SK-N-SH treated with all-trans-retinoic acid at 6 μM for 48 hours (cell line): ENCODE measurements at regions not wholly inside any gene's neighbourhood (a gene's known extent, or its start where the extent isn't known, plus 50 kb on each side); places are given as distances from the start of the nearest gene placed in this dataset.

Source experiments
- ATAC-seq: fragments of 200-7000 bp; cut with Tn5 transposase; 3 replicates; pipeline ENCODE4 v1.9.1; 2020; ENCODE audit warnings: mild to moderate bottlenecking, moderate library complexity
- ARNTL ChIP-seq: fragments of 450-650 bp; formaldehyde crosslinking; IDR thresholded peaks from 2 replicates; pipeline ENCODE4 v1.5.0; 2020; ENCODE audit warnings: low read depth, mild to moderate bottlenecking, moderate library complexity, borderline replicate concordance
- BACH2 ChIP-seq: fragments of 250-450 bp; sonication (Bioruptor Pico); IDR thresholded peaks from 2 replicates; pipeline ENCODE4 v1.9.0; 2021; ENCODE audit warnings: mild to moderate bottlenecking, borderline replicate concordance
- CREB5 ChIP-seq: fragments of 250-450 bp; sonication (Bioruptor Pico); IDR thresholded peaks from 2 replicates; pipeline ENCODE4 v1.5.1; 2020; ENCODE audit warnings: low read depth, mild to moderate bottlenecking, moderate library complexity
- CSDC2 ChIP-seq: fragments of 250-450 bp; sonication (Bioruptor Pico); IDR thresholded peaks from 2 replicates; pipeline ENCODE4 v1.5.0; 2020; ENCODE audit warnings: mild to moderate bottlenecking, moderate library complexity
- ESRRG ChIP-seq: fragments of 250-450 bp; sonication (Bioruptor Pico); IDR thresholded peaks from 2 replicates; pipeline ENCODE4 v1.6.1; 2021; ENCODE audit warnings: mild to moderate bottlenecking
- GLIS3 ChIP-seq: fragments of 250-450 bp; sonication (Bioruptor Pico); IDR thresholded peaks from 2 replicates; pipeline ENCODE4 v1.5.0; 2020; ENCODE audit warnings: mild to moderate bottlenecking, moderate library complexity
- ISL1 ChIP-seq: fragments of 250-450 bp; sonication (Bioruptor Pico); IDR thresholded peaks from 2 replicates; pipeline ENCODE4 v2.1.2; 2022; ENCODE audit warnings: mild to moderate bottlenecking, moderate library complexity
- OSR1 ChIP-seq: fragments of 250-450 bp; sonication (Bioruptor Pico); IDR thresholded peaks from 2 replicates; pipeline ENCODE4 v1.8.0; 2022; ENCODE audit warnings: moderate library complexity, mild to moderate bottlenecking, inconsistent platforms
- PATZ1 ChIP-seq: fragments of 250-450 bp; sonication (Bioruptor Pico); IDR thresholded peaks from 2 replicates; pipeline ENCODE4 v1.8.0; 2020; ENCODE audit warnings: mild to moderate bottlenecking, moderate library complexity, borderline replicate concordance
- POU6F1 ChIP-seq: fragments of 250-450 bp; sonication (Bioruptor Pico); IDR thresholded peaks from 2 replicates; pipeline ENCODE4 v1.8.0; 2021; ENCODE audit warnings: low read depth, mild to moderate bottlenecking, moderate library complexity, borderline replicate concordance
- PPARA ChIP-seq: fragments of 250-450 bp; sonication (Bioruptor Pico); IDR thresholded peaks from 2 replicates; pipeline ENCODE4 v1.5.0; 2020; ENCODE audit warnings: mild to moderate bottlenecking, borderline replicate concordance
- RARB ChIP-seq: fragments of 250-450 bp; sonication (Bioruptor Pico); IDR thresholded peaks from 2 replicates; pipeline ENCODE4 v1.8.0; 2021; ENCODE audit warnings: mild to moderate bottlenecking, moderate library complexity
- SNAI2 ChIP-seq: fragments of 250-450 bp; sonication (Bioruptor Pico); IDR thresholded peaks from 2 replicates; pipeline ENCODE4 v1.5.0; 2020; ENCODE audit warnings: mild to moderate bottlenecking, moderate library complexity
- TCF4 ChIP-seq: fragments of 250-450 bp; sonication (Bioruptor Pico); IDR thresholded peaks from 2 replicates; pipeline ENCODE4 v1.8.0; 2021; ENCODE audit warnings: mild to moderate bottlenecking, moderate library complexity, borderline replicate concordance
- TOX ChIP-seq: fragments of 250-450 bp; sonication (Bioruptor Pico); IDR thresholded peaks from 2 replicates; pipeline ENCODE4 v1.8.0; 2021; ENCODE audit warnings: mild to moderate bottlenecking, moderate library complexity, borderline replicate concordance
- TSHZ2 ChIP-seq: fragments of 250-450 bp; sonication (Bioruptor Pico); IDR thresholded peaks from 2 replicates; pipeline ENCODE4 v1.5.0; 2020; ENCODE audit warnings: mild to moderate bottlenecking, moderate library complexity
- ZC3H10 ChIP-seq: fragments of 250-450 bp; sonication (Bioruptor Pico); IDR thresholded peaks from 2 replicates; pipeline ENCODE4 v1.5.1; 2021; ENCODE audit warnings: mild to moderate bottlenecking, moderate library complexity
- ZFP3 ChIP-seq: fragments of 250-450 bp; sonication (Bioruptor Pico); IDR thresholded peaks from 2 replicates; pipeline ENCODE4 v1.5.0; 2020; ENCODE audit warnings: mild to moderate bottlenecking, moderate library complexity
- ZFP30 ChIP-seq: fragments of 450-650 bp; formaldehyde crosslinking; IDR thresholded peaks from 2 replicates; pipeline ENCODE4 v1.5.0; 2022; ENCODE audit warnings: mild to moderate bottlenecking, moderate library complexity
- ZNF565 ChIP-seq: fragments of 450-650 bp; formaldehyde crosslinking; conservative IDR thresholded peaks from 2 replicates; pipeline ENCODE4 v1.5.0; 2020; ENCODE audit warnings: low read depth, mild to moderate bottlenecking, moderate library complexity
- ZNF70 ChIP-seq: fragments of 450-650 bp; formaldehyde crosslinking; IDR thresholded peaks from 2 replicates; pipeline ENCODE4 v1.5.0; 2020; ENCODE audit warnings: mild to moderate bottlenecking, moderate library complexity
- ZNF8 ChIP-seq: fragments of 450-650 bp; formaldehyde crosslinking; IDR thresholded peaks from 2 replicates; pipeline ENCODE4 v1.5.0; 2020; ENCODE audit warnings: mild to moderate bottlenecking, moderate library complexity

- ATAC-seq, result peak; percentile 91
- TF ChIP-seq OSR1 (CRISPR knock-in tag) (no peak), BACH2 (CRISPR knock-in tag) (no peak), ISL1 (CRISPR knock-in tag) (no peak), PPARA (no peak), ZNF70 (CRISPR knock-in tag) (no peak), GLIS3 (no peak), ZFP30 (CRISPR knock-in tag) (no peak), POU6F1 (CRISPR knock-in tag) (no peak), ESRRG (CRISPR knock-in tag) (no peak), PATZ1 (CRISPR knock-in tag) (no peak), ZC3H10 (CRISPR knock-in tag) (no peak), TSHZ2 (CRISPR knock-in tag) (no peak), ZNF8 (CRISPR knock-in tag) (no peak), CSDC2 (CRISPR knock-in tag) (no peak), ZFP3 (CRISPR knock-in tag) (no peak), ARNTL (CRISPR knock-in tag) (no peak)
- TF ChIP-seq, all 23 proteins: peak for 0
Measured at GRCh38 chr2:215693193-215693998, 257.5 kb upstream of the FN1 start.

GRCh38 chr2:215692387-215693079 is 256.7 kb upstream of the FN1 start:
- TF ChIP-seq PPARA (no peak), ISL1 (CRISPR knock-in tag) (peak; percentile 79), TCF4 (no peak), OSR1 (CRISPR knock-in tag) (no peak), CREB5 (0 out of 2 replicates have a peak, but pooled peaks have one; percentile 14), CSDC2 (CRISPR knock-in tag) (no peak), TOX (CRISPR knock-in tag) (no peak), BACH2 (CRISPR knock-in tag) (no peak), PATZ1 (CRISPR knock-in tag) (no peak), ESRRG (CRISPR knock-in tag) (no peak), ZFP3 (CRISPR knock-in tag) (no peak), ZFP30 (CRISPR knock-in tag) (no peak), RARB (CRISPR knock-in tag) (no peak), SNAI2 (no peak), ZNF565 (CRISPR knock-in tag) (no peak)
- peak; percentile 71 for ATAC-seq
